Right kidney (tissue), 1 donor: ENCODE measurements at regions not wholly inside any gene's neighbourhood (a gene's known extent, or its start where the extent isn't known, plus 50 kb on each side); places are given as distances from the start of the nearest gene placed in this dataset.
"Not testable (repeated sequence)": the region's sequence is repeated elsewhere in the genome, so short reads cannot be mapped to it uniquely, and the experiment has no call there.

Experiments
- DNase-seq: peaks from one replicate; pipeline ENCODE4 v3.0.0-alpha.2; 2016

DNA sequence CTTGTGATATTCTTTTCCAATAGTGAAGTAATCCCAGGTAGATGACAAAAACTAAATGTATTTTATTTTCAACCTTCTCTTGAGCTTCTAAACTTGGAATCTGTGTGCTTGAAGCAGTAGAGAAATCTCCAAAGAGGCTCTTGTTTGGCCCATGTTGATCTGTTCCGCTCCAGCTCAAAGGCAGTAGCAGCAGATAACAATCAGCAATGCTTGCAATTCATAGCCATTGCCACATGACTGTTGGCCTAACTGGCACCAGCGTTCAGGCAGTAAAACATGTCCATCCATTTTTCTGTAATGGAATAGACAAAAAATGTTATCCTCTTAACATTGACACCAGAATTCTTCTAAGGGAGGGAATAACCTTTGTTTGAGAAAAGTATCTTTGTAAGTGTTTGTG lies 270.7 kb upstream of the MSX2 start:
- DNase-seq: no peak

DNA sequence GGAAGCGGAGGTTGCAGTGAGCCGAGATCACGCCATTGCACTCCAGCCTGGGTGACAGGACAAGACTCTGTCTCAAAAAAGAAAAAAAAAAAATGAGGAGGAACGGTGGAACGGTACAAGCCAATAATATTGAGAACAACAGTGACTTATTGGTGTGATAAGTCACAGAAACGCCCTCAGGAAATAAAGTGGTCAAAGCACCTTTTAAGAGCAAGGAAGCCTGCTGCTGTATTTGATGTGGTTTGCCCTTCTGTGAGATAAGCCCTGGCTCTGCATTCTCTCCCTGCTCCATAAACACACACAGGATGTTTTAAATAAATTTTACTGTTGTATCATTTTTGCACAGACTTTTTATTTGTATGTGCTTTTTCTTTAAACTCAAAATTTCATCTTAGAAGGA lies 269.9 kb upstream of the MSX2 start:
- no peak for DNase-seq

DNA sequence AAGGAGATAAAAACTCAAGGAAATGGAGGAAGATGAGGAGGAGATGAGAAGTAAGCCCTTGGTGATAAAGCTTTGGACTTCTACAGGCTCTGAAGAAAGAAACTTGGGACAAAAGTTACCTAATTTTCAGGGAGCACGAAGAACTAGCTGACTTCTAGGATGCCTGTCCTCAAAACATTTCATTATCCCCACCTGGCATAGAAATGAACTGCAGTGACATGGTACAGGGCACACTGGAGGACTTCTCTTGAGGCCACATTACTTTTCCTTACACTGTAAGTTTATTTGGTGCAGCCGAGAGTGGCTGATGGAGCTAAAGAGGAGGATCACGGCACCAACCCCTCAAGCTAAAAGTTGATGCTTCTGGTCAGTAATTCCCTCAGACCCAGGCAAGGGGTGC lies 269.5 kb upstream of the MSX2 start:
- DNase-seq: no peak

- no peak for DNase-seq
Observed at GRCh38 chr5:174455301-174455700, 269.1 kb upstream of the MSX2 start.

DNA sequence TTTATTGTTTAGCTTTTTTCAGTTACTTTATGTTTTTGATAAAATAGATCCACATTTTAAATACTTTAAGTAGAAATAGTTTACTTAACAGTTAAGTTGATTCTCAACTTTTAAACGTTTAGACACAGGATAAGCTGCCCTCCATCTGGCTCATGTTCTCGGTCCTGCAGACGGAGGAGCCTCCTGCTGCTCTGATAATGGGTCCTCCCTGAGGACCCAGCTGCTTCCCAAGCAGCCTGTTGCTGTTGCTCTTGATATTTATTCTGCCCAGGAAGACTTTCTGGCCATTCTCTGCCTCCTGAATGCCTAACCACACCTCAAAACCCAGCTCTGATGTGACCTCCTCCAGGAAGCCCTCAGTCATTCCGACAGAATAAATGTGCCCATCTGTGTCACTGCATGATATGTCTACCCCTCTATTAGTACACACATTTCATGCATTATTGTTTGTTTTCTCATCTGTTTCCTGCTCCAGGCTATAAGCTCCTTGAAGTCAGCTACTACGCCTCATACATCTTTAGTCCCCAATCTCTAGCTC lies 267.2 kb upstream of the MSX2 start:
- DNase-seq: no peak

GRCh38 chr5:174459071-174459702 lies 265.2 kb upstream of the MSX2 start:
- no peak for DNase-seq

DNA sequence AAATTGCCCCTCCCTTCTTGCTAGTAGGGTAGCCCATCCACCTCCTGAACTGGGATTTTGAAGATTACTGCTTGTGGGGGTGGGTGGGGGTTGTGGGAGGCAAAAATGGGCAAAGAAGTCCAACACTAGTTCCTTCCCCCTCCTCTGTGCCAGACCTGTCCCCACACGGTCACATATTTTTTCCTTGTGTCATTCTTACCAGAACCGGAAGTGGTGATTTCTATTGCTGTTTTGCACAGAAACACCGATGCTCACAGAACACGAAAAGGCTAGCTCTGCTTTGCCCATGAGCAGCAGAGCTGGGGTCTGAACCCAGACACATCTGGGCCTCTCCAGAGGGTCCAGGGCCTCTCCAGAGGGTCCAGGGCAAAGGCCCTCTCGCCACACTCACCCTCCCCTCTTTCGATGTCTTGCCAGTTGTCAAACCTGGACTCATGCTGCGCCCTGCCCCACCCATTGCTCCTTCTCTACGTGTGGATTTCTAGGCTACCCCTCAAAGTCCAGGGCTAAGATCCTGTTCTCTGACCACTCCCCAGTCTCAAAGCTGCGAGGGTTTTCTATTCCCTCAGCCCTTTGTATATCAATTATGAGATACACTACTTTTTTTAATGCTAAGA lies 264.4 kb upstream of the MSX2 start:
- no peak for DNase-seq

GRCh38 chr5:174462129-174462528 lies 262.3 kb upstream of the MSX2 start:
- no peak for DNase-seq

DNA sequence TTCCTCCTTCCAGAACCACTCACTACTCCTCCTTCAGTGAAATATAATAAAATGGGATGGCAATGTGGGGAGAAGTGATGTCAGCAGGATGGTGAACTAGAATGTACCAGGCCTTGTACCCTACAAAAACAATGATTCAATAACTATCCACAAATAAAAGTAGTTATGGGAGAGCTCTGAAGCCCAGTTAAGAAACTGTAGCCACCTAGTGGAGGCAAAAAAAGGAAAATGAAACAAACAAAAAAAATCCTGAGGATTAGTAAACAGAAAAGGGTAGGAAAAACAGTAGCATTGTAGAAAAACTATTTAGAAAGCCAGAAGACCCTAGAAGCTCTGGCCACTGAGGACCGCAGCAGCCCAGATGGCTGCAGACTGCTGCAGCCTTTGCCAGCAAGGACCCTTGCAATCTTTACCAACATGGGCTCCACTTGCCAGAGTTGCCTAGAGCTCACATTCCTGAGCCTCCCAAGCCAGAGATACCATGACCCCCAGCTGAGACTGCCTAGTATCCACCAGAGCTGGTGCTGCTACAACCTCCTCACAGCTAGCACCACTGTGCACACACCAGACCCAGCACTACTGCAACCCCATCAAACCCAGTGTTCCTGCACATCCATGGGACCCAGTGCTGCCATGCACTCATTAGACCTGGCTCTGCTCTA lies 259.7 kb upstream of the MSX2 start:
- DNase-seq: no peak

DNA sequence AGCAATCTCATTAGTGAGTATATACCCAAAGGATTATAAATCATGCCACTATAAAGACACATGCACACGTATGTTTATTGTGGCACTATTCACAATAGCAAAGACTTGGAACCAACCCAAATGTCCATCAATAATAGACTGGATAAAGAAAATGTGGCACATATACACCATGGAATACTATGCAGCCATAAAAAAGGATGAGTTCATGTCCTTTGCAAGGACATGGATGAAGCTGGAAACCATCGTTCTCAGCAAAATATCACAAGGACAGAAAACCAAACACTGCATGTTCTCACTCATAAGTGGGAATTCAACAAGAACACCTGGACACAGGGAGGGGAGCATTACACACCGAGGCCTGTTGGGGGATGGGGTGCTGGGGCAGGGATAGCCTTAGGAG lies 252.9 kb upstream of the MSX2 start:
- DNase-seq: not testable (repeated sequence)

DNA sequence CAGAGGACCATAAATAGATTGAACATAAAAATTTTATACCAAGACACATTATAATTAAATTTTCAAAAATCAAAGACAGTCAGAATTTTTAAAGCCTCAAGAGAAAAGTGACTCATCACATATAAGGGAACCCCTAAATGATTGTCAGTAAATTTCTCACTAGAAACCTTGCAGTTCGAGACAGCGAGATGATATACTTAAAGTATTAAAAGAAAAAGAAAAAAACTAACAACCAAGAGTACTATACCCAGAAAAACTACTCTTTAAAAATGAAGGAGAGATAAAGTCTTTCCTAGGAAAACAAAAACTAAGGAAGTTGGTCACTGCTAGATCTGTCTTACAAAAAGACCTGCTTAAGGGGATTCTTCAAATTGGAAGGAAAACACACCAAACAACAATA lies 251.4 kb upstream of the MSX2 start:
- DNase-seq: no peak

DNA sequence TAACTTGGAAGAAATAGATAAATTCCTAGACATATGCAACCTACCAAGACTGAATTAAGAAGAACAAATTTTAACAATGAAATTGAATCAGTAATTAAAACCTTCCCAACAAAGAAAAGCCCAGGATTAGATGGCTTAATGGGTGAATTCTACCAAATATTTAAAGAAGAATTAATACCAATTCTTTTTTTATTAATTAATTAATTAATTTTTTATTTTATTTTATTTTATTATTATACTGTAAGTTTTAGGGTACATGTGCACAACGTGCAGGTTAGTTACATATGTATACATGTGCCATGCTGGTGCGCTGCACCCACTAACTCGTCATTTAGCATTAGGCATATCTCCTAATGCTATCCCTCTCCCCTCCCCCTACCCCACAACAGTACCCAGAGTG lies 248.4 kb upstream of the MSX2 start:
- not testable (repeated sequence) for DNase-seq

GRCh38 chr5:174479325-174479724 lies 245.1 kb upstream of the MSX2 start:
- no peak for DNase-seq

- DNase-seq: no peak
Observed at GRCh38 chr5:174481737-174482136, 242.6 kb upstream of the MSX2 start.

- DNase-seq: no peak
Observed at GRCh38 chr5:174482607-174483024, 241.8 kb upstream of the MSX2 start.

GRCh38 chr5:174483411-174483810 lies 241.0 kb upstream of the MSX2 start:
- no peak for DNase-seq

DNA sequence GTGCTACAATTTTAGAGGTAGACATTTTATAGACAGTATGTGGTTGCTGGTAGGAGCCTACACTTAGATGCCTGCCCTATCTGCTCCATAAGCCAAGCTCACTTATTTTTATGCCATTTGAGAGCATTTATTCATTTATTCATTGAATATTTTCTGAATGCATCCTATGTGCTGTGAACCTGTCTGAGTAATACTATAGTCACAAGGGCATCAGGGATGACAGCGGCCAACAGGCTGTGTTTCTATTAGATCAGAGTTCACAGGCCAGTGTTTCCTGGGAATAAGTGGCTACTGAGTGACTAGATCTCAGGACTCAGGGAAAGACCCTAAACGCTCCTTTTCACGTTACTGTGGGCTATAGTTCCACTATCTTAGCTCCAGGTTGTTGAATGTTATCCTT lies 235.2 kb upstream of the MSX2 start:
- no peak for DNase-seq

DNA sequence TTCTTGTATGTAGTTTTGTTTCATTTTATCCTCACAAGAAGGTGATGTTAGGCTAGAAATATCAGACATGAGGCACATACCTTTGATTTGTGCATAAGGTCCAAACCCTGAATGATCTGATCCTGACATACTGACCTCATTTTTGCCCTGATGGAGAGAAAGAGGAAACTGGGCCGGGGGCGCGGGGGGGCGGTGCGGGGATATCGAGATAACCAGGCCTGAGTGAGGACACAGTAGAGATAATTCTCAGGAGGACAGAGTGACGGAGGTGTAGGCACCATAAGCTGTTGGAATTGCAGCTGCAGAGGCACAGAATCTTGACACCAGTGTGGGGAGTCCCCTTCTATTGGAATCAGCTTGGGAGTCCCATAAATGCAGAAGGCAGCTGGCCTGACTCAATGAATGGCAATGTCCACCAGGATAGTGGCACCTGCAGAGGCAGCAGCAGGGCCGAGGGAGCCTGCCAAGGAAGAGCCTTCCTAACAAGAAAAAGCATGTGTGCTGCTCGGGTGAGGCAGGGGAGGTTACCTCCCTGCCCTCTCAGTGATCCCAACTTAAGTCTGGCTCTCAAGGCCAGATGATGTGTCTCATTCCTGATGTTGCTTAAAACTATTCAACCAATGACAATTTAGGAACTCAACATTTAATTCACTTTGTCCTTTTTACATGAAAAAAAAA lies 234.3 kb upstream of the MSX2 start:
- DNase-seq: no peak

DNA sequence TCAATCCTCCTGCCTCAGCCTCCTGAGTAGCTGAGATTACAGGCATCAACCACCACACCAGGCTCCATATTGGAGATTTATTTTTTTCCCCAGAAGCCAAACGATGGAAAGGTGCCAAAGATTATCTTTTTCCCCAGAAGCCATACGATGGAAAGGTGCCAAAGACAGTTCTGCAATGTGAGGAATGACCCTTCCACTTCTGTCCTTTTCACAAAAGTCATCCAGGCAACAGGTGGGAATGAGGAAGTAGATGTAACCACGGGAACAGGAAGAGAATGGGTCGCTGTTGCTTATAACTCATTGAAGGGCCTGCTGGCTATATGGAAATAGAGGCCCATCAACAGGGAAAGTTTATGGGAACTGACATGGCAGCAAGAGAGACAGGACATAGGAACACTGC lies 233.7 kb upstream of the MSX2 start:
- DNase-seq: no peak

- DNase-seq: no peak
Observed at GRCh38 chr5:174491265-174491664, 233.1 kb upstream of the MSX2 start.

- no peak for DNase-seq
Observed at GRCh38 chr5:174491761-174492350, 232.5 kb upstream of the MSX2 start.

DNA sequence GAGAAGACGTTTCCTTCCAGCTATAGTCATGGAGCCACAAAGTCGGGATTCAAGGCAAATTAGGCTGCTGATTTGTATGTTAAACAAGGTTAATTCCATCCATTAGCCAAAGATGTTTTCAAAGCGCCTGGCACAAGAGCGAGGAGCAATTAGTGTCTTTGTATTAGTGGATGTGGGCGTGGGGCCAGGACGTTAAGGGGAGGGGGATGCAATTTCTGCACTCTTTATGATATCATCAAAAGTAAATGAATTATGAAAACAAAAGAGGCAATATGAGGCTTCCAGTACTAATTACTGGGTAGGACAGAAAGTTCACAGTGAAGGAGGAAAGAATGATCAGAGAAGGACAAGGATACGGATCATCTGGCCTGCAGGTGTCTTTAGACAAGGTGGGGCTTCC lies 230.9 kb upstream of the MSX2 start:
- DNase-seq: no peak

- not testable (repeated sequence) for DNase-seq
Observed at GRCh38 chr5:174497939-174498338, 226.4 kb upstream of the MSX2 start.
